CD4-positive, alpha-beta T cell treated with Interleukin-4 for 4 hours (primary cell): ENCODE measurements at regions not wholly inside any gene's neighbourhood (a gene's known extent, or its start where the extent isn't known, plus 50 kb on each side); places are given as distances from the start of the nearest gene placed in this dataset.

ENCODE experiments used
- DNase-seq: peaks from one replicate; pipeline ENCODE4 v3.0.0-alpha.2; 2020

- DNase-seq, result no peak
Observed at GRCh38 chr4:129422277-129422676, 326.3 kb downstream of the C4orf33 start.

GRCh38 chr4:129428454-129428853 lies 332.5 kb downstream of the C4orf33 start:
- DNase-seq, result no peak

- no peak for DNase-seq
Observed at GRCh38 chr4:129429581-129430320, 333.8 kb downstream of the C4orf33 start.

DNA sequence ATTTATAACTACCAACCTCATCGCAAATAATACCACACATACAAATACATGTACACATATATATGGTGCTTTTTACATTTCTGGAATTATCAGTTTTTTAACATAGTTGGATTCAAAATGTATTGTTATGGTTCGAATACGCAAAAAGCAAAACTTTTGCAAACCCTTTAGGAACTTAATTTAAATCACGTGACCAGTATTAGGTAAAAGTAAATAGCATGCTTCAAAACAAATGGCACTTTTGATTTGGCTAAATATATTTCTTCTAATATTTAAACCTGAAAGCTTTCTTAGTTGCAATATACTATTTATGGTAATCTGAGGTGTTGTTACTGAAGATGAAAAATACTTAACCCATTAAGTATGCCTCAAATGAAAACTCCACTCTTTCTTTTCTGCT lies 341.4 kb downstream of the C4orf33 start:
- no peak for DNase-seq

- DNase-seq, result no peak
Observed at GRCh38 chr4:129438456-129438981, 342.6 kb downstream of the C4orf33 start.

- no peak for DNase-seq
Observed at GRCh38 chr4:129446074-129446473, 350.1 kb downstream of the C4orf33 start.

DNA sequence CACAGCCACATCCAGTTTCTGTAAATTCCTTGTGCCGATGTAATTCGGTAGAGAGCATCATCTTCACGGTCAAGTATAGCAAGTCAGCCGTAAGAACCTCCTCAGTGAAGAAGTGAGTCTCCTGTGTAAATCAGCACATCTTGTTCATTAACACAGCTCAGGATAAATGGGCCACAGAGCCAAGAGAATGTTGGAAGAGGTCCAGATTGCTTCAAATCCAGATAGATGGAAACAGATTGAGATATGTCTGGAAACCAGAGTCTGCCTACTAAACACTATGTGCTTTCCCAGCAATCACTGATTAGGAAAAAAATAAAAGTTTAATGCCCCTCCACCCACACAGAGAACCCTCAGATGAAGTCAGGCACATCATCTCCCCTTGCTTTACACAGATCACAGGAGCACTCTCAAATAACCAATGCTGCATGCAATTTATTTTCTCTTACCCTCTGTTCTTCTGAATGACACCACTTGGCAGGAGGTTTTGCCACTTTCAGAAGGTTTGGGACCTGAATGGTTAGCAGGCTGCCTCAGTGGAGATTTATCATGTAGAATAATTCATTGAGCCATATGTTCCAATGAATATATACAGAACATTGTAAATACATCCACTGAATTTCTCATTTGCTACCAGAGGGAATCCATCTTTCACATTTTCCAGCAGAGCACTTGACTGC lies 357.7 kb downstream of the C4orf33 start:
- DNase-seq, result no peak

- no peak for DNase-seq
Observed at GRCh38 chr4:129455482-129455881, 359.5 kb downstream of the C4orf33 start.

DNA sequence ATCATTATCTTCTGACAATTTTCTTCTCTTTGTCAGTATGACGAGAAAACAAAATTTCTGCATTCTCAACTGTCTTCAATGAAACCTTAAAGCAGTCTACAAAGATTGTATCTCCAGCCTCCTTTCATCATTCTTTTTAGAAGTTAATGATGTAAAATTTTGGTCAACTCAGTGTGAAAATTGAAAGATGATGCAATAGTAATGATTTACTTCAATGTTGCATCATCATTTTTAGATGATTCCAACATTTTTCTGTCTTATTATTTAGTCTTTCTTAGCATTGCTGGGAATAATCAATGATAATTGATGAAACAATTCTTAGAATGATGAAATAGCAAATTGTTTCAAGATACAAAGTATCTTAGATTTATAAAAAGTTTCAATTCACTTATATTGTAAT lies 372.7 kb downstream of the C4orf33 start:
- DNase-seq, result no peak

DNA sequence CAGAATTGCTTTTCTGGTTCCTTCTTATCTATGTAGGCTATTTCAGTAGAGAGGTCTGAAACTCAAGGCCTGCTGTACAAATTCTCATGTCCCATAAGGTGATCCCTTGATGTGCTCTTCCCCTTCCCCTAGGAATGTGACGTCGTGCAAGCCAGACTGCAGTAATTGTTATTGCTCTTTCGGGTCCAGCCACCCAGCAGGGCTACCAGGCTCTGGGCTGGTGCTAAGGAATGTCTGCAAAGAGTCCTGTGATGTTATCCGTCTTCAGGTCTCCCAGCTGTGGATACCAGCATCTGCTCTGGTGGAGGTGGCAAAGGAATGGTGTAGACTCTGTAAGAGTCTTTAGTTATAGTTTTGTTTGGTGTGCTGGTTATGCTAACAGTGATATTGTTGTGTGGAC lies 378.7 kb downstream of the C4orf33 start:
- no peak for DNase-seq

GRCh38 chr4:129481107-129481506 lies 385.2 kb downstream of the C4orf33 start:
- DNase-seq, result no peak

DNA sequence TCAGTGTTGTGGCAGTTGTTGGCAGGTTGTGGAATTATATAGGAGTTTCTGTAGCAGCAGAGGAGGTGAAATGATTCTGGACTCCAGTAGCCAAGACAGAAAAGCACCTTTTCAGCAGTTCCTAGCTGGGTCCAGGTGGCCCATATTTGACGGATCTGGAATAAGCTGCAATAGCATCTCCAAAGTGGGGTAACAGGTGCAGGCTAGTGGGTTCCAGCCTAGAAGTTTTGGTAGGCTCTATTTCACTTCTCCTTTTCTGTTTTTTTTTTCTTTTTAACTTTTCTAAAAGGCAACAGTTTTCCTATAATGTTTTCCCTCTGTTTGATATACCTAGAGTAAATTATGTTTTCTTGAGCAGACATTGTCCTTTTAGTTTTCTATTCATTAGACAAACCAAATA lies 392.5 kb downstream of the C4orf33 start:
- no peak for DNase-seq

GRCh38 chr4:129490516-129490915 lies 394.6 kb downstream of the C4orf33 start:
- DNase-seq, result no peak

DNA sequence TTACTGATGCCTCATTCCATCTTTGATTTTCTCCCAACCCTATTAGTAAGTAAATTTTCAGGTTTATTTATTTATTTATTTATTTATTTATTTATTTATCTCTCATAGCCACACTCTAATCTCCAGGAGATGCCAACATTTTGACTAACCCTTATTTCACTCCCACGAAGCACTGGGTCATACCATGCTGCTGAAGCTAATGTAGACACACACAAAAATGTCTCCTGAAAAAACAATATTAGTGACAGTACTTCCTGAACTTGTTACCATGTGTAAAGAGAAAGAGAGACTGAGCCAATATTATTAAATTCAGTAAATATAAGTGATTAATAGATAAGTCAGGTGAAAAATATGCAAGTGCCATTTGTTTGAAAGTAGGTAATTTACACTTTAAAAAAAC lies 402.7 kb downstream of the C4orf33 start:
- DNase-seq, result no peak

DNA sequence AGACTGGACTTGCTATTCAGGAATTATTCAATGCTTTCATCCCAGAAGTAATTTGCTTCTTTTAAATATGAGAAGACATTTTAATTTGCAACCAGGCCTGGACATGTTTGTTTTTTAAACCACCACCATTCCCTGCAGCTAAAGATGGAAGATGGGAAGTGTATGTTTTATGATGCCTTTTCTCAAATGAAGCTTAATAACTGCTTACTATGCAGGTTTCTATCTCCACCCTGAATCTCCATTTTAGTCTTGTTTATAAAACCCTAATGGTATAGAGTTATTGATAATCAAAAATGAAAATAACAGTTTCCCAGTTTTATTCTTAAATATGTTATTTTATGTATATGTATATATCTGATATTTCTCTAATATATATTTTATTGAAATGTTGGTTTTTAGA lies 418.9 kb downstream of the C4orf33 start:
- DNase-seq, result no peak

DNA sequence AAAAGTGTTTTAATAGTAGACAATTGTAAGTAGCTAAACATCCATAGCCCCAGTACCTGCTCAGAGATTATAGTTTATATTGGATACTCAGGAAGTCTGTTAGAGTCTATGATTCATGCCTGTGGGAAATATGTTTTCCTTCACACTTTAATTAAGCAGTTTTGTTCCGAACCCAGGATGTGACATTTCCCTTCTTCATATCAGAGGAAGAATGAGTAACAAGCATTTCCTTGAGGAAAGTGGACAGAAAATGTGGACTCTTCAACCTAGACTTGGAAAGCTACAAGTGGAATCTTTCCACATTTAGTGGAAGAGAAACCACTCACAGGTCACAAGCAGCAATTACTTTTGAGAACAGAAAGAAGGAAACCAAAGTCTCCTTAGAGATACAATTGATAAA lies 419.4 kb downstream of the C4orf33 start:
- DNase-seq, result no peak

DNA sequence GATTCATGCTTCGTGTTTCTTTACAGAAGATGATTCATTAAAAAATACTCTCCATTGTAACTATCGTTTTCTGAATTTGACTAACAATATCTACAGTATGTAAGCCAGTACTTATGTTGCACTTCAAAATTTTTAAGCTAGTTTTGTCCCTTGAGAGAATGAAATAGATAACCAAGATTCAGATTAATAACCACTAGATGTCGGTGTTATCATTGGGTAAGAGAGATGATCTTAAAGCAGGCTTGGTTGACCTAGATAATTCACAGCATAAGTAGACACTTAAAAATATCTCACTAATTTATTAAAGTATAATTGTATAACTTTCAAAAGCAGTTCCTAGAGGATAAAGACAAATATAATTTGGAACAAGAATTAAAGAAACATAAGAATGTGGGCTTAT lies 430.9 kb downstream of the C4orf33 start:
- DNase-seq, result no peak

DNA sequence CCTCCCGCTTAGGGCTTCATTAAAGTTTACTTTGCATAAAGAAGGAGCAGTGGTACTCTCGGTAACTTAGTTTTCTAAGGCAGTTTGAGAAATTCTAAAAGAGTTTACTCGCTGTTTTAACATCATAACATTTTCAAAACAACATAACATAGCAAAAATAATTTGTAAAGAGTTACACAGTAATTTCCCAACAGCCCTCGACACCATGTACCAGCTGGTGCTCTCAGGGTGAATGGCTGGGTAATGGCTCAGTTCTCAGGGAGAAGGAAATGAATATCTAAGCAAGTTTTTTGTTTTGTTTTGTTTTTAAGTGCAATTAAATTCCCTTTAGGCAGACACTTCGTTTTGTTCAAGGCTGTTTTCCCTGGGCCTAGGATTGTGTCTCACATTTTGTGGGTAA lies 435.3 kb downstream of the C4orf33 start:
- DNase-seq, result no peak

- DNase-seq, result no peak
Observed at GRCh38 chr4:129532573-129532972, 436.6 kb downstream of the C4orf33 start.

- DNase-seq, result no peak
Observed at GRCh38 chr4:129543299-129543698, 447.3 kb downstream of the C4orf33 start.

DNA sequence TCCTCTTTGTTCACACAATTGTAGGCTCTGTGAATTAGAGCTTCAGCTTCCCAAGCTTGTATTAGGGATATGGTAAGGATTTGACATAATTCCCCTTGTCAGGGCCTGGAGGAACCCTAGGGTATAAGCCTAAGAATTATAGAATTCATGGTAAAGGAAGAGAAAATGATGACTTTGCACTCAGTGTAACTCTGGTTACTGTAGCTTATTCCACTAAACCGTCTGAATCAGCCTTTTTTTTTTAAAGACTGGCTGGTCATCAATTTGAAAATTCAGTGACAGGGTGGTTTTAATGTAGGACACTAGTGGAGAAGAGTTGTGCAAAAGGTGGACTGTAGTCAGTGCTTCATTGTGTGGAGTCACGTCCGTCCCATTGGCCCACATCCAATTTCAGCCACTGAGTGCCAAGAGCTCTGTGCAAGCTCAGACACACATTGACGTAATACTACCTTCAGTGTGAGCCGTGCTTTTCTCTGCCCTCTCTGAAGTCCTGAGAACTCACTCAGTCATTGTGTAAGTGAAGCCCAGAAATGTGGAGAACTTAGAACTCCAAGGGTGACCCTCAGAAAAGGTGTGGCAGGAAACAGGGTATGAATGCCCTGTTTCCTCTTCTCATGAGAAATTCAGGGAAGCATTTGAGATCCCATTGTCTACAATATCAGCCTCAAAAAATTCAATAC lies 449.8 kb downstream of the C4orf33 start:
- DNase-seq, result no peak

DNA sequence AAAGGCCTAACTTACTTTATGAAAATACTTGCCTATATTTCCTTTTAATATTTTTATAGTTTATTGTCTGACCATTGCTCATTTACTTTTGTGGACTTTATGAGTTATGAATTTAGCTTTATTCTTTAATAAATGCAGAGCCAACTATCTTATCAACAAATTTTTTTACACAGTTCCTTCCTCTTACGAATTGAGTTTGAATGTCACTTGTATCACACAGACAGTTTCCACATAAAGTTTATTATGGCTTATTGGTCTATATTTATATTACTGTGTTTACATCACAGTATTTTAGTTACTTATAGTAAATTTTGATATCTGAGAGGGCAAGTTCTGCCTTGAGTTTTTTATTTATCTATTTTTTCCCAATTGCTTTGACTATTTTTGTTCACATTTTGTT lies 450.6 kb downstream of the C4orf33 start:
- DNase-seq, result no peak

- no peak for DNase-seq
Observed at GRCh38 chr4:129550281-129550785, 454.4 kb downstream of the C4orf33 start.

GRCh38 chr4:129561280-129561679 lies 465.3 kb downstream of the C4orf33 start:
- no peak for DNase-seq
